ENCODE measurements at regions not wholly inside any gene's neighbourhood (a gene's known extent, or its start where the extent isn't known, plus 50 kb on each side); places are given as distances from the start of the nearest gene placed in this dataset.
A peak's percentile ranks its signal among the peaks of the same experiment; 100 is the strongest.

- no TSS peak for BruUV-seq (replicated peaks)
- DNase-seq (ENCODE audit: unreplicated experiment): no peak
- intact Hi-C loops (cut with micrococcal nuclease): no loop called here
- Mint-ChIP-seq H3K4me1 (ENCODE audit: insufficient read depth, unreplicated experiment) (peaks cover 3% of the 10 kb centered on the region), H3K27ac (ENCODE audit: low read depth, unreplicated experiment) (no peak overlapping the region), H3K9me3 (ENCODE audit: unreplicated experiment) (no peaks in the 10 kb centered on the region), H3K36me3 (ENCODE audit: insufficient read depth, unreplicated experiment) (no peaks in the 10 kb centered on the region), H3K4me3 (ENCODE audit: unreplicated experiment) (no peak overlapping the region), H3K27me3 (ENCODE audit: insufficient read depth, unreplicated experiment) (no peaks in the 10 kb centered on the region)
- TF ChIP-seq CTCF (IDR thresholded peaks at IDR 0.05; ENCODE audit: unreplicated experiment): no peak
- POLR2A ChIA-PET: no interaction called here
- CTCF ChIA-PET: interaction anchor here (0.8 kb wide), 1 partner anchor 14 kb away, joined by 3 read pairs; no protein-coding TSS in a partner anchor
Observed at GRCh38 chr2:184530239-184530638, 68.1 kb upstream of the ZNF804A start.

DNA sequence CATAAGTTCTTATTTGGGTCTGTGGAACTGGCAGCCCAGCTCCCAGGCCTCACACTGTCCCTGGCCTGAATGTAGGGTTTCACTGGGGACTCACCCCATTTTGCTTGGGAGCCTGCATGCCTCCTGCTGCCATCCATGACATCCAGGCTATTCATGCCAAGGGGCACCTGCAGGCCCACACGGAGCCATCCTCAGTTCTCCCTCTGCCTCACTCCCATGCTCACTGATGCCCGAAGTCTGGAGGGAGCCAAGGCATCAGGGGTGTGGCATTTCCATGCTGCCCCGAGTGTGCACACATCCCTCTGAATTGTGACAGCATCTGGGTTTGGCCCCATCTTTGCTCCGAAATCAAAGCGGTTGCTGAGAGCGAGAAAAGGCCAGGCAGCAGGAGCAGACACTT is 67.4 kb upstream of the ZNF804A start:
- POLR2A ChIA-PET: no interaction called here
- H3K4me3 Mint-ChIP-seq (ENCODE audit: unreplicated experiment): no peak overlapping the region
- no peaks in the 10 kb centered on the region for H3K27me3 Mint-ChIP-seq (ENCODE audit: insufficient read depth, unreplicated experiment)
- no peaks in the 10 kb centered on the region for H3K36me3 Mint-ChIP-seq (ENCODE audit: insufficient read depth, unreplicated experiment)
- CTCF ChIA-PET: interaction anchor here (0.8 kb wide), 1 partner anchor 15 kb away, joined by 3 read pairs; no protein-coding TSS in a partner anchor
- no peaks in the 10 kb centered on the region for H3K9me3 Mint-ChIP-seq (ENCODE audit: unreplicated experiment)
- peaks cover 4% of the 10 kb centered on the region for H3K4me1 Mint-ChIP-seq (ENCODE audit: insufficient read depth, unreplicated experiment)
- no TSS peak for BruUV-seq (replicated peaks)
- TF ChIP-seq CTCF (IDR thresholded peaks at IDR 0.05; ENCODE audit: unreplicated experiment): no peak
- H3K27ac Mint-ChIP-seq (ENCODE audit: low read depth, unreplicated experiment): no peak overlapping the region
- intact Hi-C loops (cut with micrococcal nuclease): no loop called here
- DNase-seq (ENCODE audit: unreplicated experiment): no peak

- intact Hi-C loops (cut with micrococcal nuclease): no loop called here
- POLR2A ChIA-PET: interaction anchor here (0.6 kb wide), 1 partner anchor 18 kb away, joined by 3 read pairs; no protein-coding TSS in a partner anchor
- no TSS peak for BruUV-seq (replicated peaks)
- CTCF ChIA-PET: no interaction called here
- Mint-ChIP-seq H3K4me1 (ENCODE audit: insufficient read depth, unreplicated experiment) (peaks cover 4% of the 10 kb centered on the region), H3K9me3 (ENCODE audit: unreplicated experiment) (no peaks in the 10 kb centered on the region), H3K36me3 (ENCODE audit: insufficient read depth, unreplicated experiment) (no peaks in the 10 kb centered on the region), H3K27me3 (ENCODE audit: insufficient read depth, unreplicated experiment) (no peaks in the 10 kb centered on the region), H3K4me3 (ENCODE audit: unreplicated experiment) (no peak overlapping the region), H3K27ac (ENCODE audit: low read depth, unreplicated experiment) (no peak overlapping the region)
- TF ChIP-seq CTCF (IDR thresholded peaks at IDR 0.05; ENCODE audit: unreplicated experiment): no peak
- DNase-seq (ENCODE audit: unreplicated experiment): no peak
Observed at GRCh38 chr2:184532551-184532950, 65.8 kb upstream of the ZNF804A start.

DNA sequence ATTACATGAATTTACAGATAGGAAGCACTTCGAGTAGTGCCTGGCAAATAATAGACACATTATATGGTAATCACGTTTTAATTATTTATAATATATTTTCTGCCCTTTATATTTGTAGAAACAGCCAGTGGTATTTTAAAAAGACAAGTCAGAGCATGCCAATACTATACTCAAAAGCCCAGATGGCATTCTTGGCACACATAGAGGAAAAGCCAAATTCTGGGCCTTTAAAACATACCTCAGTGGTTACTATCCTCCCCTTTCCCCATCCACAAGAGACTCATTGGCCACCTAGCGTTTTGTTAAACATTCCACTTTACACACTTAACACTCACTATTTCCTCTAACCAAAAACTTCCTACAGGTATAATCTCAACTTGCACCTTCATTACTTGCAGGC is 63.3 kb upstream of the ZNF804A start:
- TF ChIP-seq CTCF (IDR thresholded peaks at IDR 0.05; ENCODE audit: unreplicated experiment): no peak
- DNase-seq (ENCODE audit: unreplicated experiment): peak; percentile 9
- H3K4me1 Mint-ChIP-seq (ENCODE audit: insufficient read depth, unreplicated experiment): peaks cover 4% of the 10 kb centered on the region
- ChIA-PET CTCF (no interaction called here), POLR2A (interaction anchor here (0.7 kb wide), 1 partner anchor 12 kb away, joined by 3 read pairs; no protein-coding TSS in a partner anchor)
- no TSS peak for BruUV-seq (replicated peaks)
- peak overlapping the region; percentile 37 for H3K27ac Mint-ChIP-seq (ENCODE audit: low read depth, unreplicated experiment)
- no peaks in the 10 kb centered on the region for H3K27me3 Mint-ChIP-seq (ENCODE audit: insufficient read depth, unreplicated experiment)
- H3K9me3 Mint-ChIP-seq (ENCODE audit: unreplicated experiment): no peaks in the 10 kb centered on the region
- H3K36me3 Mint-ChIP-seq (ENCODE audit: insufficient read depth, unreplicated experiment): no peaks in the 10 kb centered on the region
- H3K4me3 Mint-ChIP-seq (ENCODE audit: unreplicated experiment): no peak overlapping the region
- intact Hi-C loops (cut with micrococcal nuclease): no loop called here

Measured in MCF 10A (cell line).